DND-41 (cell line): ENCODE measurements at regions not wholly inside any gene's neighbourhood (a gene's known extent, or its start where the extent isn't known, plus 50 kb on each side); places are given as distances from the start of the nearest gene placed in this dataset.

Experiments
- ATAC-seq: fragments of 200-7000 bp; cut with Tn5 transposase; 3 replicates; pipeline ENCODE4 v1.9.1; 2021; ENCODE audit warnings: low read depth; ENCODE audit not compliant: insufficient read depth
- DNase-seq: peaks from one replicate; pipeline ENCODE4 v3.0.0-alpha.2; 2020
- H2AFZ ChIP-seq: 2 replicates; pipeline ENCODE4 v1.6.0; 2012; ENCODE audit warnings: low read depth, low read length
- H3K27ac ChIP-seq: 2 replicates; pipeline ENCODE4 v1.5.1; 2012; ENCODE audit warnings: low read length, inconsistent platforms
- H3K27me3 ChIP-seq: fragments of 200-600 bp; sonication (generic); 2 replicates; pipeline ENCODE4 v1.6.0; 2012; ENCODE audit warnings: low read length, mild to moderate bottlenecking, inconsistent platforms; ENCODE audit not compliant: insufficient read depth, poor library complexity
- H3K36me3 ChIP-seq: 2 replicates; pipeline ENCODE4 v1.5.1; 2012; ENCODE audit warnings: low read length, inconsistent platforms; ENCODE audit not compliant: insufficient read depth
- H3K4me1 ChIP-seq: 2 replicates; pipeline ENCODE4 v1.5.1; 2012; ENCODE audit warnings: mild to moderate bottlenecking, low read length; ENCODE audit not compliant: insufficient read depth
- H3K4me2 ChIP-seq: 2 replicates; pipeline ENCODE4 v1.6.0; 2012; ENCODE audit warnings: mild to moderate bottlenecking, moderate library complexity, low read length, inconsistent platforms; ENCODE audit not compliant: insufficient read depth
- H3K4me3 ChIP-seq, 2 experiments: fragments of 200-600 bp in 1 of 2; shearing (Covaris generic) in 1 of 2; 2 replicates each; pipeline ENCODE4 v1.5.1; 2012 to 2016; ENCODE audit warnings: inconsistent platforms in 2 of 2, low read length in 2 of 2, mild to moderate bottlenecking in 2 of 2, low read depth in 1 of 2, moderate library complexity in 1 of 2
- H3K79me2 ChIP-seq: 2 replicates; pipeline ENCODE4 v1.6.0; 2012; ENCODE audit warnings: low read length, inconsistent platforms; ENCODE audit not compliant: insufficient read depth
- H3K9ac ChIP-seq: 2 replicates; pipeline ENCODE4 v1.6.0; 2012; ENCODE audit warnings: low read depth, mild to moderate bottlenecking, inconsistent platforms, low read length, moderate library complexity
- H3K9me3 ChIP-seq: 2 replicates; pipeline ENCODE4 v1.5.1; 2012; ENCODE audit warnings: low read length, moderate library complexity, mild to moderate bottlenecking, inconsistent platforms; ENCODE audit not compliant: insufficient read depth, severe bottlenecking
- H4K20me1 ChIP-seq: 2 replicates; pipeline ENCODE4 v1.6.0; 2012; ENCODE audit warnings: low read length; ENCODE audit not compliant: insufficient read depth
- EZH2 ChIP-seq: IDR thresholded peaks from 3 replicates; pipeline ENCODE4 v1.6.1; 2012; ENCODE audit warnings: borderline replicate concordance, low read depth, mild to moderate bottlenecking, moderate library complexity, low read length, inconsistent platforms; ENCODE audit not compliant: severe bottlenecking
- TF ChIP-seq, protein P1 (sequence below): IDR thresholded peaks from 2 replicates; pipeline ENCODE4 v1.5.1; 2012; ENCODE audit warnings: borderline replicate concordance, low read length, moderate library complexity, mild to moderate bottlenecking; ENCODE audit not compliant: poor library complexity, severe bottlenecking; ENCODE audit errors: extremely low read depth

DNA sequence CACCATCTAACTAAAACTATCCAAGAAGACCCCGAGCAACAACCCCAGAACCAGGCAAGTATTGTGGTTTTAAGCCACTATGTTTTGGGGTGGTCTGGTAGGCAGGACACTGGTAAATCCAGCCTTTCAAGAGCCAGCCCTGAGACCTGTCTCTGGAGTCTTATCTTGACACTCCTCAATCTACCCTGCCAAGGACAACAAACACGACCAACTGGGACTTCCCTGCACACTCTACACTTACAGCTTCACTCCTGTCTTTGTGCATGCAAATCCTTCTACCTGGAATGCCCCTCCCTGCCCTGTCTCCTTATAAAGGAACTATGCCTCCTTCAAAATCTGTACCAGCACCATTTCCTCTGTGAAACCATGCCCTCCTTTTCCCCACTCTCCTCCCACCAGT lies 107.3 kb downstream of the RPL27A start:
- no peak overlapping the region for H3K4me3 ChIP-seq

DNA sequence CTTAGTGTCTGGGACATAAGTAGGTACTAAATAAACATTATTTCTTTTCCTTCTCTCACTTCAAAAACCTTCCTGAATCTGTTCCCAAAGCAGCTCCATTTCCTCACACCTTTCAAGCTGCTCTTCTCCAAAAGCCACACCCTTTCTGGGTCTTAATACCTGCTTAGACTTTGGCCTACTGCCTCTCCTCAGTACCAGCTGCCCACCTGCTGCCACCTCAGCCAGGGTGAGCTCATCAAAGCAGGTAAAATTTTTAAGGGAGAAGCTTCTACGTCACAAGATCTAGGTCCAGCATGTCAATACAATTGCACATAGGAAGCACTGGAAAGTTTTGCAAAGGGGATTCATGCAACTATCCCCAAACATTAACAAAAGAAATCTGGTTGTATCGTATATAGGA lies 108.4 kb downstream of the RPL27A start:
- H3K79me2 ChIP-seq, result no peaks in the 10 kb centered on the region
- H3K36me3 ChIP-seq, result no peaks in the 10 kb centered on the region
- no peaks in the 10 kb centered on the region for H3K4me1 ChIP-seq
- no peak overlapping the region for H3K27ac ChIP-seq
- no peaks in the 10 kb centered on the region for H3K9me3 ChIP-seq
- DNase-seq, result no peak
- no peak overlapping the region for H2AFZ ChIP-seq
- TF ChIP-seq, protein P1, sequence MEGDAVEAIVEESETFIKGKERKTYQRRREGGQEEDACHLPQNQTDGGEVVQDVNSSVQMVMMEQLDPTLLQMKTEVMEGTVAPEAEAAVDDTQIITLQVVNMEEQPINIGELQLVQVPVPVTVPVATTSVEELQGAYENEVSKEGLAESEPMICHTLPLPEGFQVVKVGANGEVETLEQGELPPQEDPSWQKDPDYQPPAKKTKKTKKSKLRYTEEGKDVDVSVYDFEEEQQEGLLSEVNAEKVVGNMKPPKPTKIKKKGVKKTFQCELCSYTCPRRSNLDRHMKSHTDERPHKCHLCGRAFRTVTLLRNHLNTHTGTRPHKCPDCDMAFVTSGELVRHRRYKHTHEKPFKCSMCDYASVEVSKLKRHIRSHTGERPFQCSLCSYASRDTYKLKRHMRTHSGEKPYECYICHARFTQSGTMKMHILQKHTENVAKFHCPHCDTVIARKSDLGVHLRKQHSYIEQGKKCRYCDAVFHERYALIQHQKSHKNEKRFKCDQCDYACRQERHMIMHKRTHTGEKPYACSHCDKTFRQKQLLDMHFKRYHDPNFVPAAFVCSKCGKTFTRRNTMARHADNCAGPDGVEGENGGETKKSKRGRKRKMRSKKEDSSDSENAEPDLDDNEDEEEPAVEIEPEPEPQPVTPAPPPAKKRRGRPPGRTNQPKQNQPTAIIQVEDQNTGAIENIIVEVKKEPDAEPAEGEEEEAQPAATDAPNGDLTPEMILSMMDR, result no peak
- H3K27me3 ChIP-seq, result peaks cover 3% of the 10 kb centered on the region
- H3K4me3 ChIP-seq, result no peak overlapping the region
- ATAC-seq, result no peak
- H3K9ac ChIP-seq, result no peak overlapping the region
- H3K4me2 ChIP-seq, result no peak overlapping the region
- H4K20me1 ChIP-seq, result no peaks in the 10 kb centered on the region; the same call in 1 of the 2 replicates

More for the DNA sequence above, 107.3 kb downstream of the RPL27A start:
- TF ChIP-seq, protein P1, result no peak
- TF ChIP-seq EZH2, result no peak
- Histone ChIP-seq H3K79me2 (no peaks in the 10 kb centered on the region), H3K9ac (no peak overlapping the region), H3K4me2 (no peak overlapping the region), H3K36me3 (no peaks in the 10 kb centered on the region), H3K27ac (no peak overlapping the region), H3K4me1 (no peaks in the 10 kb centered on the region), H2AFZ (no peak overlapping the region), H3K27me3 (peaks cover 4% of the 10 kb centered on the region), H3K9me3 (no peaks in the 10 kb centered on the region), H4K20me1 (no peaks in the 10 kb centered on the region)
- ATAC-seq (no peak), DNase-seq (no peak)

DNA sequence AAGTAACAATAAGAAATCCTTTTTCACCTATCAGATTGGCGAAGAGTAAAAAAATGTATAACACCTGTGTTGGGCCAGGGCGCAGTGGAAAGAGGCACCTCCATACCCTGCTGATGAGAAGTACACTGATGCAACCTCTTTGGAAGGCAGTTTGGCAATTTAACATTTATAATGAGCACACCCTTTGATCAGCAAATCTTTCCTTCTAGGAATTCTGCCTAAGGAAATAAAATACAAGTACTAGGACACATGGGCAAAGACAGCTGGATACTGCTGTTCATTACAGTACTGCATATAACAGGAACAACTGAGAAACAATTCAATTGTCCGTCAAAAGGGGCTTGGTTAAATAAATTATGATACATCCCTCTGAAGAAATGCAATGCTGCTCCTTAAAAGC lies 110.1 kb downstream of the RPL27A start:
- Histone ChIP-seq H3K27me3 (peaks cover 3% of the 10 kb centered on the region), H2AFZ (no peak overlapping the region), H3K36me3 (no peaks in the 10 kb centered on the region), H3K4me1 (no peaks in the 10 kb centered on the region), H3K4me3 (no peak overlapping the region), H3K27ac (no peak overlapping the region), H3K9ac (no peak overlapping the region), H3K9me3 (no peaks in the 10 kb centered on the region), H4K20me1 (no peaks in the 10 kb centered on the region; the same call in 1 of the 2 replicates), H3K4me2 (no peak overlapping the region), H3K79me2 (no peaks in the 10 kb centered on the region)
- DNase-seq (no peak), ATAC-seq (no peak)
- TF ChIP-seq, protein P1, result no peak
- no peak for TF ChIP-seq EZH2
